K562 (cell line): ENCODE measurements at regions not wholly inside any gene's neighbourhood (a gene's known extent, or its start where the extent isn't known, plus 50 kb on each side); places are given as distances from the start of the nearest gene placed in this dataset.

Source experiments
- ATAC-seq: fragments of 200-7000 bp; cut with Tn5 transposase; 3 replicates; pipeline ENCODE4 v1.9.1; 2020; ENCODE audit warnings: moderate library complexity
- BruUV-seq: library from RNA; stranded (reverse); fragments of 400-500 nt; replicated peaks from 2 replicates; lab custom pipeline; 2021; lab: Mats Ljungman, UMichigan
- CTCF ChIA-PET: fragments of 300-600 bp; formaldehyde crosslinking; extraction: SDS; loops from one replicate; lab custom pipeline; 2021; ENCODE audit warnings: low intra/inter-chr PET ratio; lab: Yijun Ruan, JAX
- POLR2A ChIA-PET: fragments of 300-600, 350-650 bp; sonication (Branson Sonifier 250); formaldehyde crosslinking; extraction: SDS; loops from one replicate; lab custom pipeline; 2021; ENCODE audit warnings: antibody characterized with exemption, inconsistent platforms; lab: Yijun Ruan, JAX
- DNase-seq, 4 experiments: peaks; one replicate each; pipeline versions ENCODE4 v3.0.0 to v3.0.0-alpha.2; 2011 to 2018; ENCODE audit warnings: low spot score in 3 of 4, mixed read lengths in 3 of 4; ENCODE audit errors: extremely low read depth in 1 of 4
- FAIRE-seq: peaks from 2 replicates; lab custom pipeline; 2011; peaks lifted over from hg19 to GRCh38; lab: Jason Lieb, UNC
- H2AFZ ChIP-seq: 2 replicates; pipeline ENCODE4 v1.6.0; 2011; ENCODE audit warnings: low read depth, low read length, control low read depth, inconsistent platforms
- H3K27ac ChIP-seq: fragments of 200-600 bp; 3 replicates; pipeline ENCODE4 v1.8.0; 2011; ENCODE audit warnings: low read depth, mild to moderate bottlenecking, control low read depth, inconsistent platforms, low read length, moderate library complexity, mixed read lengths; ENCODE audit errors: extremely low read depth
- H3K27me3 ChIP-seq, 2 experiments: fragments of 300-600 bp in 1 of 2; 2 replicates in 1 of 2; 3 replicates in 1 of 2; pipeline versions ENCODE4 v1.6.0 to v1.8.0; 2011; ENCODE audit warnings: inconsistent platforms in 2 of 2, low read length in 2 of 2, mild to moderate bottlenecking in 1 of 2, mixed read lengths in 1 of 2, moderate library complexity in 1 of 2; ENCODE audit not compliant: control insufficient read depth in 2 of 2, insufficient read depth in 2 of 2
- H3K36me3 ChIP-seq: fragments of 300-600 bp; 3 replicates; pipeline ENCODE4 v1.8.0; 2011; ENCODE audit warnings: mild to moderate bottlenecking, low read length, inconsistent platforms; ENCODE audit not compliant: control insufficient read depth, insufficient read depth
- H3K4me1 ChIP-seq, 2 experiments: fragments of 200-600 bp in 1 of 2; replicated peaks in 1 of 2; 2 replicates in 1 of 2; 3 replicates in 1 of 2; pipeline versions ENCODE4 v1.5.1 to v1.8.0; 2011; ENCODE audit warnings: inconsistent platforms in 2 of 2, low read length in 2 of 2, mild to moderate bottlenecking in 1 of 2, mixed read lengths in 1 of 2, moderate library complexity in 1 of 2; ENCODE audit not compliant: control insufficient read depth in 2 of 2, insufficient read depth in 2 of 2
- H3K4me2 ChIP-seq: 2 replicates; pipeline ENCODE4 v1.6.1; 2011; ENCODE audit warnings: low read length, control low read depth, inconsistent platforms, mixed read lengths; ENCODE audit not compliant: insufficient read depth
- H3K4me3 ChIP-seq: fragments of 200-600 bp; sonication (generic), shearing (Covaris generic); 2 replicates; pipeline ENCODE4 v1.5.1; 2016; ENCODE audit warnings: control low read depth, inconsistent platforms
- H3K79me2 ChIP-seq: fragments of 200-600 bp; 3 replicates; pipeline ENCODE4 v1.8.0; 2011; ENCODE audit warnings: low read length, inconsistent platforms; ENCODE audit not compliant: control insufficient read depth, insufficient read depth
- H3K9ac ChIP-seq, 2 experiments: 2 replicates each; pipeline versions ENCODE4 v1.6.0 to v1.6.1; 2011; ENCODE audit warnings: low read depth in 2 of 2, low read length in 2 of 2, control low read depth in 1 of 2, inconsistent platforms in 1 of 2, mild to moderate bottlenecking in 1 of 2, mixed read lengths in 1 of 2; ENCODE audit not compliant: insufficient read depth in 1 of 2
- H3K9me1 ChIP-seq: one replicate; pipeline ENCODE4 v1.6.0; 2011; ENCODE audit warnings: inconsistent platforms, mild to moderate bottlenecking, low read length, moderate library complexity; ENCODE audit not compliant: control insufficient read depth, insufficient read depth
- H3K9me3 ChIP-seq: replicated peaks from 2 replicates; pipeline ENCODE4 v1.5.1; 2011; ENCODE audit warnings: low read depth, low read length, inconsistent platforms; ENCODE audit not compliant: control insufficient read depth, insufficient read depth
- H4K20me1 ChIP-seq: replicated peaks from 2 replicates; pipeline ENCODE4 v1.6.1; 2011; ENCODE audit warnings: low read length, inconsistent platforms, mixed read lengths; ENCODE audit not compliant: control insufficient read depth, insufficient read depth
- ATF2 ChIP-seq: sonication (generic); formaldehyde crosslinking; IDR thresholded peaks from 2 replicates; pipeline ENCODE4 v1.8.1; 2022; ENCODE audit warnings: missing genetic modification reagents
- CBFA2T3 ChIP-seq: fragments of 450-650 bp; IDR thresholded peaks from 2 replicates; pipeline ENCODE4 v1.6.1; 2017
- DMBX1 ChIP-seq: fragments of 250-450 bp; sonication (Bioruptor Pico); IDR thresholded peaks from 2 replicates; pipeline ENCODE4 v1.8.0; 2022; ENCODE audit warnings: inconsistent platforms, mild to moderate bottlenecking, moderate library complexity, borderline replicate concordance
- DNMT1 ChIP-seq: fragments of 450-650 bp; IDR thresholded peaks from 2 replicates; pipeline ENCODE4 v1.6.1; 2016; ENCODE audit warnings: antibody characterized with exemption, mild to moderate bottlenecking
- E2F1 ChIP-seq: sonication (generic); formaldehyde crosslinking; IDR thresholded peaks from 2 replicates; pipeline ENCODE4 v1.8.1; 2023; ENCODE audit warnings: mild to moderate bottlenecking, missing genetic modification reagents, moderate library complexity
- ELF2 ChIP-seq: fragments of 250-450 bp; sonication (Bioruptor Pico); IDR thresholded peaks from 2 replicates; pipeline ENCODE4 v1.5.0; 2021; ENCODE audit warnings: mild to moderate bottlenecking
- ESRRA ChIP-seq: fragments of 450-650 bp; IDR thresholded peaks from 2 replicates; pipeline ENCODE4 v1.6.1; 2014; ENCODE audit warnings: low read depth, mild to moderate bottlenecking, moderate library complexity, borderline replicate concordance
- FOXK1 ChIP-seq: sonication (generic); formaldehyde crosslinking; IDR thresholded peaks from 2 replicates; pipeline ENCODE4 v1.8.0; 2022; ENCODE audit warnings: missing genetic modification reagents, mild to moderate bottlenecking, borderline replicate concordance
- PCBP2 ChIP-seq: fragments of 200-400 bp; formaldehyde crosslinking; IDR thresholded peaks from 2 replicates; pipeline ENCODE4 v1.6.1; 2018; ENCODE audit warnings: low read length, low read depth, mild to moderate bottlenecking, moderate library complexity; ENCODE audit not compliant: poor library complexity, severe bottlenecking
- RFX1 ChIP-seq: fragments of 450-650 bp; IDR thresholded peaks from 2 replicates; pipeline ENCODE4 v1.6.1; 2016; ENCODE audit warnings: mild to moderate bottlenecking, moderate library complexity
- SRSF7 ChIP-seq: fragments of 200-400 bp; formaldehyde crosslinking; optimal IDR thresholded peaks from 2 replicates; pipeline ENCODE3; 2017; ENCODE audit warnings: mild to moderate bottlenecking, low read depth, low read length
- ZNF133 ChIP-seq: fragments of 250-450 bp; sonication (Bioruptor Pico); IDR thresholded peaks from 2 replicates; pipeline ENCODE4 v1.4.0; 2020; ENCODE audit warnings: mild to moderate bottlenecking
- WGBS: fragments of 100-300 bp; shearing (Covaris generic); methylation state at CpG from one replicate; pipeline ENCODE4 v1.1.6; 2016; ENCODE audit warnings: low coverage, mixed read lengths; ENCODE audit not compliant: insufficient coverage; ENCODE audit errors: missing lambda C conversion rate; 5-methylcytosine and 5-hydroxymethylcytosine counted together
- in situ Hi-C: fragments of 300-500 bp; cut with MboI; formaldehyde crosslinking; loops from 4 replicates; pipeline ENCODE4 v1.15.0; 2018; ENCODE audit warnings: inconsistent platforms, mixed read lengths
- intact Hi-C: fragments of 100-400 bp; cut with micrococcal nuclease; formaldehyde crosslinking; loops from 2 replicates; pipeline ENCODE4 v1.14.2; 2022

GRCh38 chr13:99759163-99759552, 212.4 kb downstream of the ZIC5 start:
- Histone ChIP-seq H3K79me2 (no peaks in the 10 kb centered on the region), H3K36me3 (no peaks in the 10 kb centered on the region), H4K20me1 (no peaks in the 10 kb centered on the region), H3K27ac (no peak overlapping the region), H3K4me1 (no peaks in the 10 kb centered on the region), H3K4me3 (no peak overlapping the region), H3K9me1 (no peaks in the 10 kb centered on the region), H3K4me2 (no peak overlapping the region), H3K27me3 (peaks cover 0 to 6% of the 10 kb centered on the region in 2 experiments; a peak in 2 of 5 replicates), H3K9ac (no peak overlapping the region), H2AFZ (no peak overlapping the region), H3K9me3 (no peaks in the 10 kb centered on the region)
- FAIRE-seq (no peak), ATAC-seq (no peak), DNase-seq (no peak)
- in situ Hi-C loops (no loop called here), intact Hi-C loops (no loop called here)
- 27% methylated on average over 2 of the region's 2 CpGs for WGBS
- ChIA-PET POLR2A (no interaction called here), CTCF (no interaction called here)
- no peak for TF ChIP-seq CBFA2T3
- no peak for TF ChIP-seq DNMT1
- no peak for TF ChIP-seq PCBP2
- no peak for TF ChIP-seq DMBX1 (CRISPR knock-in tag)
- no peak for TF ChIP-seq SRSF7
- TF ChIP-seq ELF2 = no peak
- no peak for TF ChIP-seq FOXK1 (CRISPR knock-in tag)
- no peak for TF ChIP-seq E2F1 (CRISPR knock-in tag)
- TF ChIP-seq ESRRA = no peak
- TF ChIP-seq RFX1 = no peak
- no peak for TF ChIP-seq ATF2 (CRISPR knock-in tag)
- no peak for TF ChIP-seq ZNF133
- no TSS peak for BruUV-seq
